ENCODE measurements at regions not wholly inside any gene's neighbourhood (a gene's known extent, or its start where the extent isn't known, plus 50 kb on each side); places are given as distances from the start of the nearest gene placed in this dataset.
A peak's percentile ranks its signal among the peaks of the same experiment; 100 is the strongest.
"Not testable (repeated sequence)": the region's sequence is repeated elsewhere in the genome, so short reads cannot be mapped to it uniquely, and the experiment has no call there.

GRCh38 chr1:81517987-81518386, 282.7 kb upstream of the ADGRL2 start:
- no peak for DNase-seq

DNA sequence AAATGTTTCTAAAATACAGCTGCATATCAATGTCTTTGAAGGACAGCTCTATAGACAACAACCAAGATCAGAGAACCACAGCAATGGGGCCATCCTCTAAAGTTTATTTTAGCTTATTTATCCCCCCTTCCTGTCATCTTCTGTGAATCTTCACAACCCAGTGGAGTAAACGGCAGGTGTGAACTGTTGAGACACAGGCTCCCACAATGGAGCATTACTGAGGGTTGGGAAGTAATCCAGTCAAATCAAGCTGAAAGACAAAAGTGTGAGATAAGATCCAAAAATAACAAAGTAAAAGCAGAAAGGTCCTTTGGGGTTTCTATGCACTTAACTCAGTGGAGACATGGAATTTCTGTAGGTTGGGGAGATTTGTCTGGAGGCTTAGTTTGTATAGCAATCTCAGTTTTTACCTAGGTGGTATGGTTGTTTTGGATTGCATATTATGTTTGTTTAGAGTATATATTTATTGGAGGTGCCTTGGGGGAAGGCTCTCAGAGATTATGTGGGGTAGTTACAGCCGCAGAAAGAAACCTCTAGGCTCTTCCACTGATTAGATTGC, 286.9 kb upstream of the ADGRL2 start:
- DNase-seq, result no peak

DNA sequence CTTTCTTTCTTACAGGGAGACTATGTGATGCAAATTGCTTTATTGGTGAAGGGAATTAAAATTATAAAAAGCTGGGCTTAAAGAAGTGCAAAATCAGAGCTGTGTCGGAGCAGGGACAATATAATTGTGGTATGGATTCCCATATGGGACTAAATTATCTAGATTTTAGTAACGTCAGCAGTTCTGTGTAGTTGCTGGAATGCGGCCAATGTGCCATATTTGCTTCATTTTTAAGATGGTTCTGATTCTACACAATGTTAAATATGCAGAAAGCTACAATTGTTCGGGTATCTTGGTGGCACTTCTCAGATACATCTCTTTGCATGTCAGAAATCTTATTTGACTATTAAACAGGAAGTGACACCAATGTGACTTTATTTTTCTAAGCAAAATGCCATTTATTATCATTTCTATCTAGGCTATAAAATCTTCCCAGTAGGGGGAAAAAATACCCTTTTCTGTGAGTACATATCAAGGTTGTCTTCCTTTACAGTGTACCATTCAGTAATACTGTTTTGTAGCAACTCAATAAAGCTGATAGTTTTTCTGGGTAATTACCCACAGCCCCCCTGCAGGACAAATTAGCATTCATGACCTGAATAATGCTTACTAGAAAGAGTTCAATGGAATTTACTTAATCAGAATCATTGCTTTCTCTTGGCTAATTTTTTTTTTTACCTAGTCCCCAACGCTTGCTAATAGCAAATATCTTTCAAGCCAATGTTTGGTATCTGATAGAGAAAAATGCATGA, 288.3 kb upstream of the ADGRL2 start:
- no peak for DNase-seq

DNA sequence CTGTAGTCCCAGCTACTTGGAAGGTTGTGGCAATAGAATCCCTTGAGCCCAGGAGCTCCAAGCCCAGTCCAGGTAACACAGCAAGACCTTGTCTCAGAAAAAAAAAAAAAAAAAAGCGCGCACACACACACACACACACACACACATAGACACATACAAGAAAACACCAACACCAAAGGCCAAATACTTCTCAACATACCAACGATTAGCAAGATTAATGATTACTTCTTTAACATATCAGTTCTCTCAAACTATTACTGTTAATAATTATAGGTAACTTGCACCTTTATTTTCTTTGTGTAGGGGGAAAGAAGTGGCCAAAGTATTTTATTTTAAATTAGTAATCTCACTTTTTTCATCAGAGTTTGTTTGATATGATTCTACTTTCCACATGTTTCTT, 289.5 kb upstream of the ADGRL2 start:
- no peak for DNase-seq

DNA sequence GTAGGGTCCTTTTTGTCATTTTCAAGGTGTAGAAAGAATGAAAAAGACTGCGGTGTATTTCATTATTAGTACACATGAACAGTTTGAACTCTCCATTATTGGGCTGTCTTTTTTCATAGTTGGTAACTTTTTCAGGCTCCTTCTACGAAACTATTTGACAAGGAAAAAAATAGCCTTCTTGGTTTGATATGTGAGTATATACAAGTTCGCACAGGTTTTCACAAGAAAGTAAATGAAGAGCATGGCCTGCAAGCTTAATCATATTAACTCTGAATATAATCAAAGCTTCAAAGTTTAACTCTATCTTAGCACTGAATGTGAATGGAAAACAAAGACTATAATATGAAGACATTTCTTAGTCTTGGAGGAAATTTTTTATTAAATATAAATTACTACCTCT, 290.0 kb upstream of the ADGRL2 start:
- DNase-seq, result no peak

GRCh38 chr1:81509594-81509993, 291.1 kb upstream of the ADGRL2 start:
- no peak for DNase-seq

GRCh38 chr1:81506699-81507098, 294.0 kb upstream of the ADGRL2 start:
- no peak for DNase-seq

GRCh38 chr1:81505831-81506230, 294.9 kb upstream of the ADGRL2 start:
- DNase-seq, result no peak

DNA sequence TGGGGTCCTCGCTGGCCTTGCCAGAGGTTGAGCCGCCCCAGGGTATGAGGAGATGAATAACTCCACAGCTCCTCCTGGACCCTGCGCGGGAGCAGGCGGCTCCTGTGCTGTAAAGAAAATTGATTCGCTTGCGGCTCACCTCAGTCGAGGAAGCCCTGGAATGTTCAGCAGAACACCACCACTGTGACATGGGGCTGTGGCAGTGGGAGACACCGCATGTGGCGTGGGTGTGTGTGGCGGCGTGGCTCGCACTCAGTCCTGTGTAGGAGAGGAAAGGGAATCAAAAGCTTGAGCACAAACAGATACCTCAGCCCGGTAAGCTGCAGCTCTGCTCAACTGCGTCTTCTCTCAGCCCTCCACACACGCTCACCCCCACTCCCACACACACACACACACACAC, 295.9 kb upstream of the ADGRL2 start:
- not testable (repeated sequence) for DNase-seq

DNA sequence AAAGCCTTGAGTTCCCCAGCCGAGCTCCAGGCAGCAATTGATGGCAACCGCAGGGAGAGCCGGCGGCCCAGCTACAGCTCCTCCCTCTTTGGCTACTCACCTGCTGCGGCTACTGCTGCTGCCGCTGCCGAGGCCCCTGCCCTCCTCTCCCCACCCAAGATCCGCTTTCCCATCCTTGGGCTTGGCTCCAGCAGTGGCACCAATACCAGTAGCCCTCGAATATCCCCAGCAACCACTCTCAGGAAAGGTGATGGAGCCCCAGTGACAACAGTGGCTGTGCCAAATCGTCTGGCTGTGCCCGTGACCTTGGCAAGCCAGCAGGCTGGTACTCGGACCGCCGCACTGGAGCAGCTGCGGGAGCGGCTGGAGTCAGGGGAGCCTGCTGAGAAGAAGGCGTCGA, 298.0 kb upstream of the ADGRL2 start:
- DNase-seq, result not testable (repeated sequence)

DNA sequence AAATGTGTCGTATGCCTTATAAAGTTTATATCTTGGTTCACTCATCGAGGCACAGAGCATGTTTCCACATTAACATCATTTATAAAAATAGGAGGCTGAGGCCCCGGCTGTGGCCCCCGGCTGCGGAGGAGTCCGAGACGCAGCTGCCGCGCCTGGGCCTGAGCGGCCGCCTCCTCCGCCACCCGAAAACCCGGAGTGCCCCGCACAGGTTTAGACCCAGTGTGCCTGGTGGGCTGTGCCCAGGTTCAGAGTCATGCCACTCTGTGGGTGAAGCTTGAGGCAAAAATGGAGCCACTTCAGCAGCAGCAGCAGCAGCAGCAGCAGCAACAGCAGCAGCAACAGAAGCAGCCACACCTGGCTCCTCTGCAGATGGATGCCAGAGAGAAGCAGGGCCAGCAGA, 299.2 kb upstream of the ADGRL2 start:
- DNase-seq, result not testable (repeated sequence)

- no peak for DNase-seq
Observed at GRCh38 chr1:81499487-81499886, 301.2 kb upstream of the ADGRL2 start.

DNA sequence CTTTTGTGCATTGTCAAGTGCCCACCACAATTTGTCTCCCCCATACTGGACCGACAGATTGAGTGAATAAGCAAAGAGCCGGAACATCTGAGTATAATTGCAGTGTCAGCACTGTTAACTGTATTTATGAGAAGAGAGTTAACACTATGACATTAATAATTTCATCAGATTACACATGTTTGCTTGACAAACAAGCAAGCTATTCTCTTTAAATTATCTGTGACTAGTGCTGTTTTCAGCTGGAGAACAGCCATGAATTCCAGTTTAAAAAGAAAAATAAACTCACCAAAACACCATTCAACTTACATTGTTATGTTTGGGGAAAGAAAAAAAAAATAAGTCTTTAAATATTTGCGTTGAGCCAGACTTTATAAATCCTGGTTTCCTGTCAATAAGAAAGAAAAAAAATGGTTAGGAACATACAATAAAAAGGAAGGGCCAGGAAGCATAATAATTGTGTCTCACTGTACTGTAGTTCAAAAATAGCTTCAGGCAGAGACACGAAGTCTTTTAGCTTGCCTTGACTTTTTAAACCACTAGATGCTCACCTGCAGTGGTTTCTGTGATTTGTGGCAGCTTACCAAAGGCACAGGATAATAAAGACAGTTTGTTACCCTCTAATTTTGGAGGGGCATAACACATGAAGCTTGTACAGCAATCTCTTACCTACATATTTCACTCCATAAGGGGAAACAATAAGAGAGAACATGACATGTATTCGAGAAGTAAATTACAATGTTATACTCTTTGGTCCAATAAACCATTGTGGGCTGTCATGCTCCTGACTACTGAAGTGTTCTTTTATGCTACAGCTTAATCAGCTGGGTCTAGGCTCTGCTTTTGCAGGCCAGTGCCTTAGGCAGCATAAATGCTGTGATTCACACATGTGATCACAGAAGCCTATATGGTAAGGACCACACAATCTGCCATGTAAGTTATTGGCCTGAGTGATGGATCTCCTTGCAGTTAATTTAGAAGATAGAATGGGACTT, 302.0 kb upstream of the ADGRL2 start:
- DNase-seq, result no peak

- DNase-seq, result no peak
Observed at GRCh38 chr1:81496349-81496748, 304.4 kb upstream of the ADGRL2 start.

GRCh38 chr1:81493102-81493869, 307.4 kb upstream of the ADGRL2 start:
- DNase-seq, result no peak

DNA sequence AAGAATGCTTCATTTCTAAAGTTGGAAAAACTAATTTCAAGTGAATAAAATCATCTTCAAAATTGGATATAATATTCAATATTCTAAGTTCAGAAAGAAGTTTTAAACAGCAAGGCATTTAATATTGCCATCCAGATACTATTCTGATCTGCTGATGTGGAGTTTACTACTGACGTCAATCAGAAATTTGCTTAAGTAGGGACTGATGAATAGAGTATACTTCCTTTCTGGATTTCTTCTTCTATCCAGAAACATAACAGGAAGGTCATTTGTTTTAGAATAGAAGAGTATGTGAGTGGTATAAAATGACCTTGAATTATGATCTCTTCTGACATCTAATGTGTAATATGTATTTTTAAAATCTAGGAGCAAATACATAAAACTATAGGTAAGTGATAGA, 308.1 kb upstream of the ADGRL2 start:
- no peak for DNase-seq

DNA sequence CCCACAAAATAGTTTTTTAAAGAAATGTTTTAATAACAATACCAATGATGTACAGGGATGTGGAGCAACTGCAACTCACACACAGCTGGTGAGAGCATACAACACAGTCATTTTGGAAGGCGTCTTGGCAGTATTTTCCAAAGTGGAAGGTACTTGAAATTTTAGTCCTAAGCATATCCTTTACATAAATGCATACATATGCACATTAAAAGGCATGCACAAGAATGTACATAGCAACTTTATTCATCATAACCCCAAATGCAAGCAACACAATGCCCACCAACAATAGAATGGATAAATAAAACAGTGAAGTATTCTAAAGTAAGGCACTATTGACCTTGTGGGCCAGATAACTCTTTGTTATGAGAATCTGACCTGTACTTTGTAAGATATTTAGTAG, 310.1 kb upstream of the ADGRL2 start:
- DNase-seq, result no peak

DNA sequence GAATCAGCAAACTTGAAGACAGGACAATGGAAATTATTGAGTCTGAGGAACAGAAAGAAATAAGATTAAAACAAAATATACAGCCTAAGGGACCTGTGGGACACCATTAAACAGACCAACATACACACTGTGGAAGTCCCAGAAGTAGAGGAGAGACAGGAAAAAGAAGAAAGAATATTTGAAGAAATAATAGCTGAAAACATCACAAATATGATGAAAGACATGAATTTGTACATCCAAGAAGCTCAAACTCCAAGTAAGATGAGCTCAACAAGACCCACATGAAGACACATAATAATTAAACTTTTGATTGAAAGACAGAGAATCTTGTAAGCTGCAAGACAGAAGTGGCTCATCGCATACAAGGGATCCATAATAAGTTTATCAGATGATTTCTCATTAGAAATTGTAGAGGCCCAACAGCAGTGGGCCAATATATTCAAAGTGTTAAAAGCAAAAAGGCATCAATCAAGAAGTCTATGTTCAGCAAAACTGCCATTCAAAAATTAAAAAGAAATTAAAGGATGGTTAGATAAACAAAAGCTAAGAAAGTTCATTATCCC, 311.3 kb upstream of the ADGRL2 start:
- no peak for DNase-seq

DNA sequence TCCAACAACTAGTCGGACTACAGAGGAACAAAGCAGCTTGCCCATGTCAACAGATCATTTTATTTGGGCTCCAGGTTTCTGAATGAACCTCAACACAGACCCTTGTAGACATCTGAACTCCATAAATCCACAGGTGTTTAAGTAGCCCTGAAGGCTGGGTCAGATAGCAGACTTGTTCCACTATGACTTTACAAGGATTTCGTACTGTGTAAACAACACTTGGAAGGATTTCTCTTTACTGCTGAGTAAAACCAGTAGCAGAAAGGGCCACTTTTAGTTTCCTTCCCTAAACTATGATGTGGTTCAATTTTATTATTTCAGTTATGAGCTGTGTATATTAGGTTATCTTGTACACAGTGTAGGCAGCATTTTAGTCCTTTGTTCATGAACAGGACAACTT, 316.4 kb upstream of the ADGRL2 start:
- no peak for DNase-seq

DNA sequence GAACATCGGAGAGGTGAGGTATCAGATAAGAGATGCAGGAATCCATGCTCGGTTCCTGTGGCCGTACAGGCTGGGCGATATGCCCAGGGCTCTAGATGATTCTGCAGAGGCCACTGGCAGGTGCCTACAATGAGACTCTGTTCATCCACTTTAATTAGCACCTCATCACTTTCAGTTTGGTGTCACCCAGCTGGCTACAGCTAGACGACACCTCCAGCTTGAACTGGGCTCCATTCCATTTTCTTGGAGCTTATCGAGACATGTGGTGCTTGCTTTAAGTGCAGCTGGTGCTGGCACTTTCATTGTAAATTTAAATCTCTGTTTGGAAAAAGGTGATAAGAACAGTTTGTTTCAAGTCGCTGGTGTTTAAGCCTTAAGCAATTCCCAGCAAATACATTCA, 322.5 kb upstream of the ADGRL2 start:
- peak; percentile 1 to 34 for DNase-seq

- DNase-seq, result no peak
Observed at GRCh38 chr1:81477710-81478109, 323.0 kb upstream of the ADGRL2 start.

DNA sequence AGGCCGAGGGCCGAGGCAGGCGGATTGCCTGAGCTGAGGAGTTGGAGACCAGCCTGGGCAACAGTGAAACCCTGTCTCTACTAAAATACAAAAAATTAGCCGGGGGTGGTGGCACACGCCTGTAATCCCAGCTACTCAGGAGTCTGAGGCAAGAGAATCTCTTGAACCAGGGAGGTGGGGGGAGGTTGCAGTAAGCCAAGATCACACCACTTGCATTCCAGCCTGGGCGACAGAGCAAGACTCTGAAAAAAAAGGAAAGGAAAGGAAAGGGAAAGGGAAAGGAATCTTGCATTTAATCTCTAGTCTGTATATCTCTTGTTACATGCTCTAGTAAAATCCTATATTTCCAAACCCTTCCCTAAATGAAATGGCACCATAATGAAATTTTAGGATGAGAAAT, 328.3 kb upstream of the ADGRL2 start:
- no peak for DNase-seq

- DNase-seq, result no peak
Observed at GRCh38 chr1:81471255-81471654, 329.5 kb upstream of the ADGRL2 start.
